ENCODE measurements at regions not wholly inside any gene's neighbourhood (a gene's known extent, or its start where the extent isn't known, plus 50 kb on each side); places are given as distances from the start of the nearest gene placed in this dataset.

GRCh38 chr1:222996310-222996975, 146.6 kb downstream of the TLR5 start:
- DNase-seq (ENCODE audit: low read depth in 2 of 2): no peak

DNA sequence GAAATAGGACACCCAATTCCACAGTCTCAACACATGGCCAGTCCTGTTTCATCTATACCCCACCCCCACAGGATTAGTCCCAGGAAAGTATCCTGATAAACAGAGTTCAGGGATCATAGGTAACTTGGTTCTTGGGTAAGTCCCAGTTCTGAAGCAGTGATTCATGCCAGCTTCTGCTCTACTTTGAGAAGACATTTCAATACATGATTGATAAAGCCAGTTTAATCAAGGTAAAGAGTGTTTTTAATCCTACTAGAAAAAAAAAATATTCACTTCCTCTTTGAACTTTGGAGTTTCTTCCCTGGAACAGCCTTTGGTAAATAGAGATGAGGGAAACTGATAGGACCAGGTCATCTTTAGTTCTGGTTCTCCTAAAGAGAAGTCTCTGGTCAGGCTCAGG, 142.4 kb downstream of the TLR5 start:
- DNase-seq (ENCODE audit: low read depth in 2 of 2): no peak

DNA sequence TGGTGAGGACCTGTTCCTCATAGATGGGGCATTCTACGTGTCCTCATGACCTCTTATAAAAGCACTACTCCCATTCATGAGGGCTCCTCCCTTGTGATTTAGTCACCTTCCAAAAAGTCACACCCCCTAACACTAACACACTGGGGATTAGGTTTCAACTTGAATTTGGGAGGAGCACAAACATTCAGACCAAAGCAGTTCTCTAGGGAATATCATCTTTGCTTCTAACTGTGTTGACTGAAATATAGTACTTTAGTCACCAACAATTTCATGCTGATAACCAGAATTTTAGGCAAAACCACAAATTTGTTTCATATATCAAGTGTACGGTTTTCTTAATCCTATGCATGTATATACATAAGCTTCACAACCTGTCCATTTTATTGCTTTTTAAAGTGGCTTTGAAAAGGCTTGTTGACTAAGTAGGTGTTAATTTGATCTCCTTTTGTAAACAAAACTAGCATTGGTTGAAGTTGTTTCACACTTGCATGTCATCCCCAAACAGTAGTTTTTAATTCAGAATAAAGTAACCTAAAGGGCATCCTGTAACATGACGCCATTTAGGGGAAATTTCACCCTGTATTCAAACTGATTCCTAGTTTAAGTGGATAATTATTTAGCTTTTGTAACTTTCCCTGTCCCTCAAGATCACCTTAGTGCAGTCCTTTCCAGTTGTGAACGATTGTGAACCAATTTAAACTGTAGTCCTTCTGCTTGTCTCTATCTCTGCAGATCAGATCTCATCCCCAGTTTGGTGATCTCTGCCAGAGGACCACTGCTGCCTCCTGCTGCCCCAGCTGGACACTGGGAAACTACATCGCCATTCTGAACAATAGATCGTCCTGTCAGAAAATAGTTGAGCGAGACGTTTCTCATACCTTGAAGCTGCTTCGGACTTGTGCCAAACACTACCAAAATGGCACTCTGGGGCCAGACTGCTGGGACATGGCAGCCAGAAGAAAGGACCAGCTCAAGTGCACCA, 141.1 kb downstream of the TLR5 start:
- no peak for DNase-seq (ENCODE audit: low read depth in 2 of 2)

DNA sequence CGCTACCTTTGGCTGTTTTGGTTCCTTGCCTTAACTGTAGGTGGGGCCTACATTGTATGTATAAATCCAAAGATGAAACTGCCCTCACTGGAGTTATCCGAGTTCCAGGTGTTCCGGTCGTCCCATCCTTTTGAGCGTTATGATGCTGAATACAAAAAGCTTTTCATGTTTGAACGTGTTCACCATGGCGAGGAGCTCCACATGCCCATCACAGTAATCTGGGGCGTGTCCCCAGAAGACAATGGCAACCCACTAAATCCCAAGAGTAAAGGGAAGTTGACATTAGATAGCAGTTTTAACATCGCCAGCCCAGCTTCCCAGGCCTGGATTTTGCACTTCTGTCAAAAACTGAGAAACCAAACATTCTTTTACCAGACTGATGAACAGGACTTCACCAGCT, 139.5 kb downstream of the TLR5 start:
- no peak for DNase-seq (ENCODE audit: low read depth in 2 of 2)

DNA sequence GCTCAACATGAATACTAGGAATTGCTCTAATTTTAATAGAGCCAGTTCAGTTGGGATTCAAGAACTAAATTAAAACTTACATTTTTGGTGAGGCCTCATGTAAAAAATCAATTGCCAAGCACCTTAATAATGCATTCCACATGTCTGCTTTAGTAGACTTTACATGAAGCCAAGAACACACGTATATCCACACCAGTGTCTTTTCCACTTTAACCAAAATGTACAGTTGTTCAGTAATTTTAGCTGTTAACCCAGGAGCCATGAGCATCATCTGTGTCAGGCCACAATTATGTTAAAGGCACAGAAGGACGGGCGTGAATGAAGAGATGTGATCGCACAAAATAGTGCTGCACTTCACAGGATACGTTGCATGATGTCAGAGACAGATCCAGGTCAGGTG, 136.7 kb downstream of the TLR5 start:
- DNase-seq (ENCODE audit: low read depth in 2 of 2): no peak

GRCh38 chr1:223006917-223007648, 136.0 kb downstream of the TLR5 start:
- no peak for DNase-seq (ENCODE audit: low read depth in 2 of 2)

DNA sequence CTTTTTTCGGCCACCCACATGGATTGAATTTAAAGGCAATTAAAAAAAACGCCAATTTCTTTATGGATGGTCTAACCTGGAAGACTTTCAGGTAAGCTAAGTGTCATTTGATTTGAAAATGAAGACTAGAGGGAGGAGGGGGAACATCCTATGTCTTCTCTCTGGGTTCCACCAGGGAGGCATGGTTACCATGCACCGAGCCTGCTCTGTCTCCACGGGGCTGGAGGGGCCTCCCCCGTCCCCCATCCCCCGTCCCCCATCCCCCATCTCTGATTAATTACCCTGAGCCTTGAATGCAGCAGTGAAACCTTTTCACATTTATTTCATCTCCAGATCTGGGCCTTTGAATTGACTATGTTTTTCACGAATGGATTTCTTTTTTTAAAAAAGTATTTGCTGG, 135.1 kb downstream of the TLR5 start:
- DNase-seq (ENCODE audit: low read depth in 2 of 2): no peak

- DNase-seq (ENCODE audit: low read depth in 2 of 2): no peak
These were observed 134.2 kb downstream of the TLR5 start for GRCh38 chr1:223008808-223009207.

GRCh38 chr1:223009406-223009805, 133.6 kb downstream of the TLR5 start:
- DNase-seq (ENCODE audit: low read depth in 2 of 2): no peak

DNA sequence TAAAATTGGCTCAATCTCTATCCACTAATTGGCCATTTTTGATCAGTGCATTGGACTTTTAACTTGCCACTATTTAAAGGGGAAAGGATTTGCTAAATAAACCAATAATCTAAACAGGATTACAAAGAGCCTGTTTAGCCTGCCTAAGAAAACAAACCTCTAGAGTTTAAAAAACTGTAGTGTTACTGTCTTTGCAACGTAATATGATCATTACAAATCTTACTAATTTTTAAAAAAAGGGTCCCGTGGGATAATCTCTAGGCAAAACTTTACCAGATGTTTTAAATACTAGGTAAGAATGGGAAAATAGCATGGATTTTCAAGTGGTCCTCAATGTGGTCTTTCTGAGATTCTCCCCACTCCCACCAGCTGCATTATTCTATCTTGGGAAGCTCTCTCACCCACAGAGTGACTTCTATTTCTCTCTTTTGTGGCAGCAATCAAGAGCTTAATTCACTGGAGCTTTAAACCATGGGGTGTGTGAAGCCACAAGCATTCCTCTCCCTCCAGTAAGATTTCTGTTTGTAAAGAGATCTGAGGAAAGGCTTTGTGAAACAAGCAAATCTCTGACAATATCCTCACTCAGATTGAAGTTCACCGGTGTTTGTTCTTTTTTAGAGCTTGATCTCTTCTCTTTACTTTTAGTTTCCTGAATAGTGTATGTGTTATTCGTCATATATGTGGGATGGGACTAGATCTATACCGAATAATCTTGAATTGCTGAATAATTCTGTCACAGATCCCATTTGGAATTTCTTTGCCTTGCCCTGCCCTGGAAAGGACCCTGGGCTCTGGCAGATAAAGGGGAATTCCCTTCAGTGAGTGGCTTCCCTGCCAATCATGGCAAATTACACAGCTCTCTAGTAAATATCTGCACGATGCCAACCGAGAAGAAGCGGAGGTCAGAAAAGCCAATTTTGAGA, 132.2 kb downstream of the TLR5 start:
- no peak for DNase-seq (ENCODE audit: low read depth in 2 of 2)

- no peak for DNase-seq (ENCODE audit: low read depth in 2 of 2)
These were observed 131.6 kb downstream of the TLR5 start for GRCh38 chr1:223011505-223011856.

GRCh38 chr1:223012176-223012788, 130.8 kb downstream of the TLR5 start:
- DNase-seq (ENCODE audit: low read depth in 2 of 2): no peak

- DNase-seq (ENCODE audit: low read depth in 2 of 2): no peak
These were observed 130.1 kb downstream of the TLR5 start for GRCh38 chr1:223012938-223013337.

- no peak for DNase-seq (ENCODE audit: low read depth in 2 of 2)
These were observed 128.7 kb downstream of the TLR5 start for GRCh38 chr1:223014142-223014873.

- DNase-seq (ENCODE audit: low read depth in 2 of 2): no peak
These were observed 126.7 kb downstream of the TLR5 start for GRCh38 chr1:223016381-223016780.

DNA sequence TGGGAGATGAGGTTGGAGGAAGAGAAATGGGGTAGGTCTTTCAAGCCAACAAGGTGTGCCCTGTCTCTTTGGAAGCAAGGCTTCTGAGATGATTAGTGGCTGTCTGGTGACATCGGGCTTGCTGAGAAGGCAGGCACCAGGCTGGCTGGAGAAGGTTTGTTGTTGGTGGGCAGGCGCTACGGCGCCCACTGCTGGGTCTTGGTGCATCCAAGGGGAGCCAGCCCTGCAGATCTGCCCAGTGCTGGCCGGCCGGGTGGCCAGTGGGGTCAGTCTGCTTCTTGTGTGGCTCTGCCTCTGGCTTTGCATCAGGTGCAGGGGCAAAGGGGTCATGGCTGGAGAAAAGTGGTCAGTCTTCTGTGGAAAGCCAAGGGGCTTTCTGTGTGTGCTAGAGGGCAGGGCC, 126.2 kb downstream of the TLR5 start:
- no peak for DNase-seq (ENCODE audit: low read depth in 2 of 2)

- no peak for DNase-seq (ENCODE audit: low read depth in 2 of 2)
These were observed 125.8 kb downstream of the TLR5 start for GRCh38 chr1:223017291-223017690.

GRCh38 chr1:223018534-223018933, 124.5 kb downstream of the TLR5 start:
- DNase-seq (ENCODE audit: low read depth in 2 of 2): no peak

DNA sequence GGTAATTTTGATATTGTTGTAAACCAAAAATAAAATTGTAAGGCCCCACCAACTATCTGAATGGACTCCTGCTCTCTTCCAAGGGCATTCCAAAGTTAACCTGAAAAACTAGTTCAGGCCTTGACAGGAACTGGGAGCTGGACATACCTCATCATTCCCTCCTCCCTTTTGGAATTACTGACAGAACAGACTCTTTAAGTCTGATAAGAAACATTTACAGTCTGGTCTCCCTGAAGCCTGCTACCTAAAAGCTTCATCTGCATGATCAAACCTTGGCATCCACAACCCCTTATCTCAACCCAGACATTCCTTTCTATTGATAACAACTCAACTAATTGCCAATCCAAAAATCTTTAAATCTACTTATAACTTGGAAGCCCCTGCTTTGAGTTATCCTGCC, 123.8 kb downstream of the TLR5 start:
- no peak for DNase-seq (ENCODE audit: low read depth in 2 of 2)

- DNase-seq (ENCODE audit: low read depth in 2 of 2): no peak
These were observed 122.3 kb downstream of the TLR5 start for GRCh38 chr1:223020770-223021169.
